PC-9 (cell line): ENCODE measurements at regions not wholly inside any gene's neighbourhood (a gene's known extent, or its start where the extent isn't known, plus 50 kb on each side); places are given as distances from the start of the nearest gene placed in this dataset.

Source experiments
- BruUV-seq: library from RNA; stranded (reverse); fragments of 400-500 nt; replicated peaks from 2 replicates; lab custom pipeline; 2021; lab: Mats Ljungman, UMichigan
- CTCF ChIA-PET: fragments of 300-600 bp; sonication (Branson Sonifier 250); formaldehyde crosslinking; loops from one replicate; lab custom pipeline; 2022; ENCODE audit warnings: antibody characterized with exemption; lab: Charles Lee
- POLR2A ChIA-PET: fragments of 300-600 bp; sonication (Branson Sonifier 250); formaldehyde crosslinking; loops from one replicate; lab custom pipeline; 2022; ENCODE audit warnings: antibody characterized with exemption; ENCODE audit not compliant: unreplicated experiment; lab: Charles Lee
- DNase-seq, 2 experiments: peaks; one replicate each; pipeline versions ENCODE4 v3.0.0 to v3.0.0-alpha.2; 2015 to 2022; ENCODE audit warnings: mixed read lengths in 1 of 2
- H2AFZ ChIP-seq: fragments of 200-600 bp; sonication (generic); 2 replicates; pipeline ENCODE4 v1.8.1; 2017; ENCODE audit warnings: antibody characterized with exemption
- H3F3A ChIP-seq: fragments of 200-600 bp; sonication (generic); 2 replicates; pipeline ENCODE4 v1.8.1; 2017; ENCODE audit warnings: antibody characterized with exemption, mild to moderate bottlenecking, low read depth; ENCODE audit not compliant: insufficient read depth
- H3K27ac ChIP-seq: fragments of 200-600 bp; sonication (generic); 2 replicates; pipeline ENCODE4 v1.6.1; 2016; ENCODE audit warnings: mixed run types
- H3K27me3 ChIP-seq: fragments of 200-600 bp; sonication (generic); 2 replicates; pipeline ENCODE4 v1.6.1; 2016; ENCODE audit warnings: low read depth, mixed run types; ENCODE audit not compliant: insufficient read depth
- H3K36me3 ChIP-seq: fragments of 200-600 bp; sonication (generic); 2 replicates; pipeline ENCODE4 v1.6.1; 2016; ENCODE audit warnings: low read depth, mixed run types
- H3K4me1 ChIP-seq: fragments of 200-600 bp; sonication (generic); replicated peaks from 2 replicates; pipeline ENCODE4 v1.6.1; 2016; ENCODE audit warnings: mixed run types; ENCODE audit not compliant: insufficient read depth
- H3K4me2 ChIP-seq: fragments of 200-600 bp; sonication (generic); 2 replicates; pipeline ENCODE4 v1.6.1; 2017; ENCODE audit warnings: mixed run types
- H3K4me3 ChIP-seq: fragments of 200-600 bp; sonication (generic); 2 replicates; pipeline ENCODE4 v1.6.1; 2016; ENCODE audit warnings: mixed run types
- H3K79me2 ChIP-seq: fragments of 200-600 bp; sonication (generic); 2 replicates; pipeline ENCODE4 v1.6.1; 2017; ENCODE audit warnings: low read depth, mixed run types
- H3K9me2 ChIP-seq: fragments of 200-600 bp; sonication (generic); 2 replicates; pipeline ENCODE4 v1.8.1; 2017; ENCODE audit warnings: mild to moderate bottlenecking; ENCODE audit not compliant: insufficient read depth
- H3K9me3 ChIP-seq: fragments of 200-600 bp; sonication (generic); 2 replicates; pipeline ENCODE4 v1.8.1; 2016; ENCODE audit warnings: low read depth; ENCODE audit not compliant: insufficient read depth
- H4K20me1 ChIP-seq: fragments of 200-600 bp; sonication (generic); 2 replicates; pipeline ENCODE4 v1.8.1; 2017; ENCODE audit not compliant: insufficient read depth
- CTCF ChIP-seq: fragments of 200-600 bp; sonication (generic); conservative IDR thresholded peaks from 2 replicates; pipeline ENCODE4 v1.6.1; 2017; ENCODE audit warnings: mixed run types, antibody characterized with exemption, mild to moderate bottlenecking, moderate library complexity
- EZH2 ChIP-seq: fragments of 200-600 bp; sonication (generic); IDR thresholded peaks from 2 replicates; pipeline ENCODE4 v1.8.0; 2017; ENCODE audit warnings: antibody characterized with exemption, low read depth
- intact Hi-C: fragments of 100-400 bp; cut with micrococcal nuclease; formaldehyde crosslinking; loops from one replicate; pipeline ENCODE4 v1.10.0; 2022; ENCODE audit not compliant: unreplicated experiment

GRCh38 chr14:88934351-88934806 is 109.9 kb downstream of the TTC8 start:
- CTCF ChIA-PET: no interaction called here
- H2AFZ ChIP-seq: no peak overlapping the region
- H3K9me3 ChIP-seq: no peaks in the 10 kb centered on the region
- no peaks in the 10 kb centered on the region for H3K27me3 ChIP-seq
- H3K9me2 ChIP-seq: no peaks in the 10 kb centered on the region
- TF ChIP-seq EZH2 (no peak), CTCF (no peak)
- no peaks in the 10 kb centered on the region for H3K36me3 ChIP-seq
- intact Hi-C loops: no loop called here
- H3K79me2 ChIP-seq: no peaks in the 10 kb centered on the region
- no peaks in the 10 kb centered on the region for H3F3A ChIP-seq
- no peaks in the 10 kb centered on the region for H3K4me1 ChIP-seq
- H3K27ac ChIP-seq: no peak overlapping the region
- no peak overlapping the region for H3K4me2 ChIP-seq
- H3K4me3 ChIP-seq: no peak overlapping the region
- no TSS peak for BruUV-seq
- POLR2A ChIA-PET: no interaction called here
- H4K20me1 ChIP-seq: no peaks in the 10 kb centered on the region
- no peak for DNase-seq

GRCh38 chr14:88935083-88935482 is 110.6 kb downstream of the TTC8 start:
- Histone ChIP-seq H2AFZ (no peak overlapping the region), H3K27me3 (no peaks in the 10 kb centered on the region), H3K4me2 (no peak overlapping the region), H3K4me3 (no peak overlapping the region), H3K9me2 (no peaks in the 10 kb centered on the region), H3K36me3 (no peaks in the 10 kb centered on the region), H3K9me3 (no peaks in the 10 kb centered on the region), H3F3A (no peaks in the 10 kb centered on the region), H4K20me1 (no peaks in the 10 kb centered on the region), H3K27ac (no peak overlapping the region), H3K4me1 (no peaks in the 10 kb centered on the region), H3K79me2 (no peaks in the 10 kb centered on the region)
- ChIA-PET POLR2A (no interaction called here), CTCF (no interaction called here)
- BruUV-seq: no TSS peak
- no peak for TF ChIP-seq CTCF
- no peak for TF ChIP-seq EZH2
- intact Hi-C loops: no loop called here
- DNase-seq: no peak

DNA sequence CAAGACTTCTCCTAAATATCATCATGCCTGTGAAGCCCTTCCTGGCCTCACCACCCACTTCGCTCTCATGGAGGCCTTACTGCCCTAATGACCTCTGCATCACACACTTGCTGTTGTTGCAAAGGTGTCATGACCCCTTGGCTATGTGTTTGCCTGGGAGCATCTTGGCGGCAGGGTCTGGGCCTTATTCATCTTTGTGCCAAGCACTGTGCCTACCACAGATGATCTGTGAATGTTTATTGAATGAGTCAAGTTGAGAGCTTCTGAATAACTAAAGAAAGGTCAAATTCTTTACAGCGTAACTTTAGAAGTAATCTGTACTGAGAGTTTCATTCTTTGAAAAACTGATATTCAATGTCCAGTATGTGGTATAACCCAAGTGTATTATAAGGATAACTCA is 113.3 kb downstream of the TTC8 start:
- H3F3A ChIP-seq: no peaks in the 10 kb centered on the region
- intact Hi-C loops: no loop called here
- no peaks in the 10 kb centered on the region for H3K79me2 ChIP-seq
- no peak overlapping the region for H3K4me3 ChIP-seq
- no peak overlapping the region for H3K4me2 ChIP-seq
- DNase-seq: no peak
- CTCF ChIA-PET: no interaction called here
- no peak overlapping the region for H3K27ac ChIP-seq
- BruUV-seq: no TSS peak
- H3K4me1 ChIP-seq: no peaks in the 10 kb centered on the region
- H3K9me2 ChIP-seq: no peaks in the 10 kb centered on the region
- no peaks in the 10 kb centered on the region for H3K27me3 ChIP-seq
- H2AFZ ChIP-seq: no peak overlapping the region
- no peak for TF ChIP-seq CTCF
- no peaks in the 10 kb centered on the region for H3K36me3 ChIP-seq
- no peaks in the 10 kb centered on the region for H3K9me3 ChIP-seq
- no peaks in the 10 kb centered on the region for H4K20me1 ChIP-seq
- POLR2A ChIA-PET: no interaction called here
